SK-N-SH treated with all-trans-retinoic acid at 6 μM for 48 hours (cell line): ENCODE measurements at regions not wholly inside any gene's neighbourhood (a gene's known extent, or its start where the extent isn't known, plus 50 kb on each side); places are given as distances from the start of the nearest gene placed in this dataset.
"Not testable (repeated sequence)": the region's sequence is repeated elsewhere in the genome, so short reads cannot be mapped to it uniquely, and the experiment has no call there.

Experiments used
- ATAC-seq: fragments of 200-7000 bp; cut with Tn5 transposase; 3 replicates; pipeline ENCODE4 v1.9.1; 2020; ENCODE audit warnings: mild to moderate bottlenecking, moderate library complexity
- ARNTL ChIP-seq: fragments of 450-650 bp; formaldehyde crosslinking; IDR thresholded peaks from 2 replicates; pipeline ENCODE4 v1.5.0; 2020; ENCODE audit warnings: low read depth, mild to moderate bottlenecking, moderate library complexity, borderline replicate concordance
- BACH2 ChIP-seq: fragments of 250-450 bp; sonication (Bioruptor Pico); IDR thresholded peaks from 2 replicates; pipeline ENCODE4 v1.9.0; 2021; ENCODE audit warnings: mild to moderate bottlenecking, borderline replicate concordance
- CSDC2 ChIP-seq: fragments of 250-450 bp; sonication (Bioruptor Pico); IDR thresholded peaks from 2 replicates; pipeline ENCODE4 v1.5.0; 2020; ENCODE audit warnings: mild to moderate bottlenecking, moderate library complexity
- ESRRG ChIP-seq: fragments of 250-450 bp; sonication (Bioruptor Pico); IDR thresholded peaks from 2 replicates; pipeline ENCODE4 v1.6.1; 2021; ENCODE audit warnings: mild to moderate bottlenecking
- GLIS3 ChIP-seq: fragments of 250-450 bp; sonication (Bioruptor Pico); IDR thresholded peaks from 2 replicates; pipeline ENCODE4 v1.5.0; 2020; ENCODE audit warnings: mild to moderate bottlenecking, moderate library complexity
- OSR1 ChIP-seq: fragments of 250-450 bp; sonication (Bioruptor Pico); IDR thresholded peaks from 2 replicates; pipeline ENCODE4 v1.8.0; 2022; ENCODE audit warnings: moderate library complexity, mild to moderate bottlenecking, inconsistent platforms
- PPARA ChIP-seq: fragments of 250-450 bp; sonication (Bioruptor Pico); IDR thresholded peaks from 2 replicates; pipeline ENCODE4 v1.5.0; 2020; ENCODE audit warnings: mild to moderate bottlenecking, borderline replicate concordance
- RARB ChIP-seq: fragments of 250-450 bp; sonication (Bioruptor Pico); IDR thresholded peaks from 2 replicates; pipeline ENCODE4 v1.8.0; 2021; ENCODE audit warnings: mild to moderate bottlenecking, moderate library complexity
- TCF4 ChIP-seq: fragments of 250-450 bp; sonication (Bioruptor Pico); IDR thresholded peaks from 2 replicates; pipeline ENCODE4 v1.8.0; 2021; ENCODE audit warnings: mild to moderate bottlenecking, moderate library complexity, borderline replicate concordance
- TOX ChIP-seq: fragments of 250-450 bp; sonication (Bioruptor Pico); IDR thresholded peaks from 2 replicates; pipeline ENCODE4 v1.8.0; 2021; ENCODE audit warnings: mild to moderate bottlenecking, moderate library complexity, borderline replicate concordance
- ZC3H10 ChIP-seq: fragments of 250-450 bp; sonication (Bioruptor Pico); IDR thresholded peaks from 2 replicates; pipeline ENCODE4 v1.5.1; 2021; ENCODE audit warnings: mild to moderate bottlenecking, moderate library complexity
- ZFP3 ChIP-seq: fragments of 250-450 bp; sonication (Bioruptor Pico); IDR thresholded peaks from 2 replicates; pipeline ENCODE4 v1.5.0; 2020; ENCODE audit warnings: mild to moderate bottlenecking, moderate library complexity
- ZFP30 ChIP-seq: fragments of 450-650 bp; formaldehyde crosslinking; IDR thresholded peaks from 2 replicates; pipeline ENCODE4 v1.5.0; 2022; ENCODE audit warnings: mild to moderate bottlenecking, moderate library complexity
- ZNF565 ChIP-seq: fragments of 450-650 bp; formaldehyde crosslinking; conservative IDR thresholded peaks from 2 replicates; pipeline ENCODE4 v1.5.0; 2020; ENCODE audit warnings: low read depth, mild to moderate bottlenecking, moderate library complexity
- ZNF70 ChIP-seq: fragments of 450-650 bp; formaldehyde crosslinking; IDR thresholded peaks from 2 replicates; pipeline ENCODE4 v1.5.0; 2020; ENCODE audit warnings: mild to moderate bottlenecking, moderate library complexity
- ZNF8 ChIP-seq: fragments of 450-650 bp; formaldehyde crosslinking; IDR thresholded peaks from 2 replicates; pipeline ENCODE4 v1.5.0; 2020; ENCODE audit warnings: mild to moderate bottlenecking, moderate library complexity
- TF ChIP-seq, protein P1 (sequence below): fragments of 250-450 bp; sonication (Bioruptor Pico); IDR thresholded peaks from 2 replicates; pipeline ENCODE4 v1.5.0; 2020; ENCODE audit warnings: mild to moderate bottlenecking, moderate library complexity
- TF ChIP-seq, protein P2 (sequence below): fragments of 250-450 bp; sonication (Bioruptor Pico); IDR thresholded peaks from 2 replicates; pipeline ENCODE4 v1.8.0; 2020; ENCODE audit warnings: mild to moderate bottlenecking, moderate library complexity, borderline replicate concordance
- TF ChIP-seq, protein P3 (sequence below): fragments of 250-450 bp; sonication (Bioruptor Pico); IDR thresholded peaks from 2 replicates; pipeline ENCODE4 v1.5.1; 2021; ENCODE audit warnings: mild to moderate bottlenecking, moderate library complexity
- TF ChIP-seq, protein P4 (sequence below): fragments of 250-450 bp; sonication (Bioruptor Pico); IDR thresholded peaks from 2 replicates; pipeline ENCODE4 v1.5.1; 2020; ENCODE audit warnings: low read depth, mild to moderate bottlenecking, moderate library complexity

DNA sequence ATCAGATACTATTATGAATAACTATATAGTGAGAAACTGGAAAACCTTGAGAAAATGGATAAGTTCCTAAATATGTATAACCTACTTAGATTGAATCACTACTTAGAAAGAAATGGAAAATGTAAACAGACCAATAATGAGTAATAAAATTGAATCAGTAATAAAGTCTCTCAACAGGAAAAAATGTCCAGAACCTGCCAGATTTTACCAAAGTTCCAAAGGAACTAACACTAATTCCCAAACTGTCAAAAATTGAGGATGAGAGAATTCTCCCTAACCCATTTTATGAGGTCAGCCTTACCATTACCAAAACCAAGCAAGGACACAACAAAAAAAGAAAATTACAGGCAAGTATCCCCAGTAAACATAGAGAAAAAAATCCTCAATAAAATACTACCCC is 272.0 kb downstream of the RPAP3 start:
- no peak for ATAC-seq
- TF ChIP-seq TOX (CRISPR knock-in tag) (no peak), ZC3H10 (CRISPR knock-in tag) (no peak), PPARA (no peak), ESRRG (CRISPR knock-in tag) (no peak), ZNF8 (no peak), OSR1 (CRISPR knock-in tag) (no peak), BACH2 (no peak)
- TF ChIP-seq, protein P1, sequence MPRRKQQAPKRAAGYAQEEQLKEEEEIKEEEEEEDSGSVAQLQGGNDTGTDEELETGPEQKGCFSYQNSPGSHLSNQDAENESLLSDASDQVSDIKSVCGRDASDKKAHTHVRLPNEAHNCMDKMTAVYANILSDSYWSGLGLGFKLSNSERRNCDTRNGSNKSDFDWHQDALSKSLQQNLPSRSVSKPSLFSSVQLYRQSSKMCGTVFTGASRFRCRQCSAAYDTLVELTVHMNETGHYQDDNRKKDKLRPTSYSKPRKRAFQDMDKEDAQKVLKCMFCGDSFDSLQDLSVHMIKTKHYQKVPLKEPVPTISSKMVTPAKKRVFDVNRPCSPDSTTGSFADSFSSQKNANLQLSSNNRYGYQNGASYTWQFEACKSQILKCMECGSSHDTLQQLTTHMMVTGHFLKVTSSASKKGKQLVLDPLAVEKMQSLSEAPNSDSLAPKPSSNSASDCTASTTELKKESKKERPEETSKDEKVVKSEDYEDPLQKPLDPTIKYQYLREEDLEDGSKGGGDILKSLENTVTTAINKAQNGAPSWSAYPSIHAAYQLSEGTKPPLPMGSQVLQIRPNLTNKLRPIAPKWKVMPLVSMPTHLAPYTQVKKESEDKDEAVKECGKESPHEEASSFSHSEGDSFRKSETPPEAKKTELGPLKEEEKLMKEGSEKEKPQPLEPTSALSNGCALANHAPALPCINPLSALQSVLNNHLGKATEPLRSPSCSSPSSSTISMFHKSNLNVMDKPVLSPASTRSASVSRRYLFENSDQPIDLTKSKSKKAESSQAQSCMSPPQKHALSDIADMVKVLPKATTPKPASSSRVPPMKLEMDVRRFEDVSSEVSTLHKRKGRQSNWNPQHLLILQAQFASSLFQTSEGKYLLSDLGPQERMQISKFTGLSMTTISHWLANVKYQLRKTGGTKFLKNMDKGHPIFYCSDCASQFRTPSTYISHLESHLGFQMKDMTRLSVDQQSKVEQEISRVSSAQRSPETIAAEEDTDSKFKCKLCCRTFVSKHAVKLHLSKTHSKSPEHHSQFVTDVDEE, result no peak
- TF ChIP-seq, protein P2, sequence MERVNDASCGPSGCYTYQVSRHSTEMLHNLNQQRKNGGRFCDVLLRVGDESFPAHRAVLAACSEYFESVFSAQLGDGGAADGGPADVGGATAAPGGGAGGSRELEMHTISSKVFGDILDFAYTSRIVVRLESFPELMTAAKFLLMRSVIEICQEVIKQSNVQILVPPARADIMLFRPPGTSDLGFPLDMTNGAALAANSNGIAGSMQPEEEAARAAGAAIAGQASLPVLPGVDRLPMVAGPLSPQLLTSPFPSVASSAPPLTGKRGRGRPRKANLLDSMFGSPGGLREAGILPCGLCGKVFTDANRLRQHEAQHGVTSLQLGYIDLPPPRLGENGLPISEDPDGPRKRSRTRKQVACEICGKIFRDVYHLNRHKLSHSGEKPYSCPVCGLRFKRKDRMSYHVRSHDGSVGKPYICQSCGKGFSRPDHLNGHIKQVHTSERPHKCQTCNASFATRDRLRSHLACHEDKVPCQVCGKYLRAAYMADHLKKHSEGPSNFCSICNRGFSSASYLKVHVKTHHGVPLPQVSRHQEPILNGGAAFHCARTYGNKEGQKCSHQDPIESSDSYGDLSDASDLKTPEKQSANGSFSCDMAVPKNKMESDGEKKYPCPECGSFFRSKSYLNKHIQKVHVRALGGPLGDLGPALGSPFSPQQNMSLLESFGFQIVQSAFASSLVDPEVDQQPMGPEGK, result no peak
- TF ChIP-seq, protein P3, sequence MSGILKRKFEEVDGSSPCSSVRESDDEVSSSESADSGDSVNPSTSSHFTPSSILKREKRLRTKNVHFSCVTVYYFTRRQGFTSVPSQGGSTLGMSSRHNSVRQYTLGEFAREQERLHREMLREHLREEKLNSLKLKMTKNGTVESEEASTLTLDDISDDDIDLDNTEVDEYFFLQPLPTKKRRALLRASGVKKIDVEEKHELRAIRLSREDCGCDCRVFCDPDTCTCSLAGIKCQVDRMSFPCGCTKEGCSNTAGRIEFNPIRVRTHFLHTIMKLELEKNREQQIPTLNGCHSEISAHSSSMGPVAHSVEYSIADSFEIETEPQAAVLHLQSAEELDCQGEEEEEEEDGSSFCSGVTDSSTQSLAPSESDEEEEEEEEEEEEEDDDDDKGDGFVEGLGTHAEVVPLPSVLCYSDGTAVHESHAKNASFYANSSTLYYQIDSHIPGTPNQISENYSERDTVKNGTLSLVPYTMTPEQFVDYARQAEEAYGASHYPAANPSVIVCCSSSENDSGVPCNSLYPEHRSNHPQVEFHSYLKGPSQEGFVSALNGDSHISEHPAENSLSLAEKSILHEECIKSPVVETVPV (CRISPR knock-in tag), result no peak

DNA sequence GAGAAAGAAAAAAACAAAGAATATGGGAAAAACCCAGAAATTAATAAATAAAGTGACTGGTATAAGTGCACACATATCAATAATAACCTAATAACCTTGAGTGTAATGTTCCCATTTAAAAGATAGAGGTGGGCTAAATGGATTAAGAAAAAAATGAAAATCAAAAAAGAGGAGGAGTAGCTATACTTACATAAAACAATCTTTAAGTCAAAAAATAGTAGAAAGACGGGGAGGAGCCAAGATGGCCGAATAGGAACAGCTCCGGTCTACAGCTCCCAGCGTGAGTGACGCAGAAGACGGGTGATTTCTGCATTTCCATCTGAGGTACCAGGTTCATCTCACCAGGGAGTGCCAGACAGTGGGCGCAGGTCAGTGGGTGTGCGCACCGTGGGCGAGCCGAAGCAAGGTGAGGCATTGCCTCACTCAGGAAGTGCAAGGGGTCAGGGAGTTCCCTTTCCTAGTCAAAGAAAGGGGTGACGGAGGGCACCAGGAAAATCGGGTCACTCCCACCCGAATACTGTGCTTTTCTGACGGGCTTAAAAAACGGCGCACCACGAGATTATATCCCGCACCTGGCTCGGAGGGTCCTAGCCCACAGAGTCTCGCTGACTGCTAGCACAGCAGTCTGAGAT is 279.0 kb downstream of the RPAP3 start:
- ATAC-seq, result not testable (repeated sequence)

DNA sequence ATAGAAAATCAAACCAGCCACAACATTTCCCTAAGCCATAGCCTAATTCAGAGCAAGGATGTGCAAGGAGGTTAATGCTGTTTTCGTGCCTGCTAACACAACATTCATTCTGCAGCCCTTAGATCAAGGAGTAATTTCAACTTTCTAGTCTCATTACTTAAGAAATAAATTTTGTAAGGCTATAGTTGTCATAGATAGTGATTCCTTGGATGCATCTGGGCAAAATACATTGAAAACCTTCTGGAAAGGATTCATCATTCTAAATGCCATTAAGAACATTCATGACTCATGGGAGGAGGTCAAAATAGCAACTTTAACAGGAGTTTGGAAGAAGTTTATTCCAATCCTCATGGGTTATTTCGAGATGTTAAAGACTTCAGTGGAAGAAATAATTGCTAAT is 283.2 kb downstream of the RPAP3 start:
- TF ChIP-seq GLIS3 (CRISPR knock-in tag), result no peak
- TF ChIP-seq ZNF565 (CRISPR knock-in tag), result no peak
- no peak for TF ChIP-seq CSDC2 (CRISPR knock-in tag)
- no peak for TF ChIP-seq OSR1 (CRISPR knock-in tag)
- no peak for TF ChIP-seq ARNTL (CRISPR knock-in tag)
- TF ChIP-seq RARB (CRISPR knock-in tag), result no peak
- no peak for TF ChIP-seq ZFP3
- no peak for TF ChIP-seq TCF4 (CRISPR knock-in tag)
- no peak for TF ChIP-seq ZFP30 (CRISPR knock-in tag)
- TF ChIP-seq, protein P2, result no peak
- no peak for TF ChIP-seq BACH2
- no peak for TF ChIP-seq PPARA
- TF ChIP-seq, protein P3 (CRISPR knock-in tag), result no peak
- TF ChIP-seq, protein P4, sequence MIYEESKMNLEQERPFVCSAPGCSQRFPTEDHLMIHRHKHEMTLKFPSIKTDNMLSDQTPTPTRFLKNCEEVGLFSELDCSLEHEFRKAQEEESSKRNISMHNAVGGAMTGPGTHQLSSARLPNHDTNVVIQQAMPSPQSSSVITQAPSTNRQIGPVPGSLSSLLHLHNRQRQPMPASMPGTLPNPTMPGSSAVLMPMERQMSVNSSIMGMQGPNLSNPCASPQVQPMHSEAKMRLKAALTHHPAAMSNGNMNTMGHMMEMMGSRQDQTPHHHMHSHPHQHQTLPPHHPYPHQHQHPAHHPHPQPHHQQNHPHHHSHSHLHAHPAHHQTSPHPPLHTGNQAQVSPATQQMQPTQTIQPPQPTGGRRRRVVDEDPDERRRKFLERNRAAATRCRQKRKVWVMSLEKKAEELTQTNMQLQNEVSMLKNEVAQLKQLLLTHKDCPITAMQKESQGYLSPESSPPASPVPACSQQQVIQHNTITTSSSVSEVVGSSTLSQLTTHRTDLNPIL (CRISPR knock-in tag), result no peak
- no peak for TF ChIP-seq ZNF70 (CRISPR knock-in tag)
- no peak for TF ChIP-seq ESRRG (CRISPR knock-in tag)
- TF ChIP-seq, protein P1, result no peak
- TF ChIP-seq TOX (CRISPR knock-in tag), result no peak
- no peak for TF ChIP-seq ZC3H10 (CRISPR knock-in tag)
- no peak for TF ChIP-seq ZNF8
- TF ChIP-seq, all 23 proteins: peak for 0
- no peak for ATAC-seq
